ENCODE measurements at regions not wholly inside any gene's neighbourhood (a gene's known extent, or its start where the extent isn't known, plus 50 kb on each side); places are given as distances from the start of the nearest gene placed in this dataset.

- Histone ChIP-seq H3K9me3 (ENCODE audit: low read length) (no peaks in the 10 kb centered on the region), H3K27me3 (ENCODE audit: insufficient read depth, low read depth, low read length) (no peaks in the 10 kb centered on the region), H4K20me1 (ENCODE audit: insufficient read depth) (no peaks in the 10 kb centered on the region), H3K36me3 (ENCODE audit: insufficient read depth, low read length) (no peaks in the 10 kb centered on the region), H3K27ac (ENCODE audit: low read length) (no peak overlapping the region), H3F3A (ENCODE audit: insufficient read depth, low read length, poor library complexity, severe bottlenecking) (no peaks in the 10 kb centered on the region), H3K9me2 (ENCODE audit: insufficient read depth, low read length) (no peaks in the 10 kb centered on the region), H3K4me3 (ENCODE audit: low read length) (no peak overlapping the region), H3K4me2 (ENCODE audit: low read length) (no peak overlapping the region), H3K9ac (ENCODE audit: low read length) (no peak overlapping the region), H2AFZ (ENCODE audit: low read depth, low read length) (no peak overlapping the region), H3K79me2 (replicated peaks; ENCODE audit: insufficient read depth, low read length) (no peaks in the 10 kb centered on the region)
- TF ChIP-seq CTCF (IDR thresholded peaks at IDR 0.05; ENCODE audit: poor library complexity, severe bottlenecking) (no peak), SMC3 (conservative IDR thresholded peaks at IDR 0.05; ENCODE audit: poor library complexity) (no peak), REST (IDR thresholded peaks at IDR 0.05; ENCODE audit: borderline replicate concordance) (no peak), EZH2 (IDR thresholded peaks at IDR 0.05; ENCODE audit: borderline replicate concordance, insufficient read depth, low read length, poor library complexity, severe bottlenecking) (no peak), POLR2AphosphoS5 (IDR thresholded peaks at IDR 0.05) (no peak), MXI1 (conservative IDR thresholded peaks at IDR 0.05; ENCODE audit: poor library complexity, severe bottlenecking) (no peak), RAD21 (conservative IDR thresholded peaks at IDR 0.05) (no peak), TAF1 (IDR thresholded peaks at IDR 0.05; ENCODE audit: low read depth) (no peak), EP300 (conservative IDR thresholded peaks at IDR 0.05; ENCODE audit: poor library complexity, severe bottlenecking) (no peak)
Measured at GRCh38 chr3:178200316-178200715, 335.9 kb upstream of the KCNMB2 start.

- H3K9me3 ChIP-seq (ENCODE audit: low read length): no peaks in the 10 kb centered on the region
- no peaks in the 10 kb centered on the region for H3K79me2 ChIP-seq (replicated peaks; ENCODE audit: insufficient read depth, low read length)
- H2AFZ ChIP-seq (ENCODE audit: low read depth, low read length): no peak overlapping the region
- H3F3A ChIP-seq (ENCODE audit: insufficient read depth, low read length, poor library complexity, severe bottlenecking): no peaks in the 10 kb centered on the region
- H3K9me2 ChIP-seq (ENCODE audit: insufficient read depth, low read length): no peaks in the 10 kb centered on the region
- no peaks in the 10 kb centered on the region for H3K27me3 ChIP-seq (ENCODE audit: insufficient read depth, low read depth, low read length)
- TF ChIP-seq REST (IDR thresholded peaks at IDR 0.05; ENCODE audit: borderline replicate concordance) (no peak), CTCF (IDR thresholded peaks at IDR 0.05; ENCODE audit: poor library complexity, severe bottlenecking) (no peak), POLR2AphosphoS5 (IDR thresholded peaks at IDR 0.05) (no peak)
- no peaks in the 10 kb centered on the region for H3K36me3 ChIP-seq (ENCODE audit: insufficient read depth, low read length)
- no peak overlapping the region for H3K9ac ChIP-seq (ENCODE audit: low read length)
- no peaks in the 10 kb centered on the region for H4K20me1 ChIP-seq (ENCODE audit: insufficient read depth)
- no peak overlapping the region for H3K4me3 ChIP-seq (ENCODE audit: low read length)
- peak overlapping the region; percentile 11 for H3K27ac ChIP-seq (ENCODE audit: low read length)
- H3K4me2 ChIP-seq (ENCODE audit: low read length): no peak overlapping the region
Measured at GRCh38 chr3:178201714-178202113, 334.5 kb upstream of the KCNMB2 start.

All from neural cell (in vitro differentiated cells).